K562 (cell line): ENCODE measurements at regions not wholly inside any gene's neighbourhood (a gene's known extent, or its start where the extent isn't known, plus 50 kb on each side); places are given as distances from the start of the nearest gene placed in this dataset.
A peak's percentile ranks its signal among the peaks of the same experiment; 100 is the strongest.

Experiments
- CBFB ChIP-seq: sonication (generic); formaldehyde crosslinking; IDR thresholded peaks from 2 replicates; pipeline ENCODE4 v1.4.0; 2020; ENCODE audit warnings: mild to moderate bottlenecking, missing genetic modification reagents
- CREB1 ChIP-seq, 2 experiments: sonication (generic) in 1 of 2; formaldehyde crosslinking in 1 of 2; IDR thresholded peaks; 2 replicates each; pipeline versions ENCODE4 v1.6.1 to v1.8.0; 2012 to 2022; ENCODE audit warnings: inconsistent platforms in 1 of 2, mild to moderate bottlenecking in 1 of 2, missing genetic modification reagents in 1 of 2, moderate library complexity in 1 of 2
- ETV1 ChIP-seq: fragments of 450-650 bp; conservative IDR thresholded peaks from 2 replicates; pipeline ENCODE4 v1.6.1; 2016; ENCODE audit warnings: missing genetic modification characterization, control low read depth, low read depth, missing compliant biosample characterization
- FOXM1 ChIP-seq, 2 experiments: fragments of 450-650 bp in 1 of 2; sonication (generic) in 1 of 2; formaldehyde crosslinking in 1 of 2; IDR thresholded peaks; 2 replicates each; pipeline versions ENCODE4 v1.6.1 to v1.9.0; 2017 to 2022; ENCODE audit warnings: low read depth in 2 of 2, mild to moderate bottlenecking in 2 of 2, missing genetic modification reagents in 1 of 2, moderate library complexity in 1 of 2
- L3MBTL2 ChIP-seq: fragments of 450-650 bp; IDR thresholded peaks from 2 replicates; pipeline ENCODE4 v1.6.1; 2016; ENCODE audit warnings: mild to moderate bottlenecking, moderate library complexity
- POLR2H ChIP-seq: IDR thresholded peaks from 2 replicates; pipeline ENCODE4 v1.6.1; 2016; ENCODE audit warnings: missing genetic modification characterization, low read depth, mild to moderate bottlenecking, control low read depth, missing compliant biosample characterization, moderate library complexity
- SMARCC2 ChIP-seq: fragments of 450-650 bp; IDR thresholded peaks from 2 replicates; pipeline ENCODE4 v1.6.1; 2017; ENCODE audit warnings: antibody characterized with exemption, moderate library complexity, mild to moderate bottlenecking, low read depth
- STAT5A ChIP-seq: IDR thresholded peaks from 2 replicates; pipeline ENCODE4 v1.6.1; 2012; ENCODE audit warnings: low read length, inconsistent platforms, borderline replicate concordance
- ZBTB7A ChIP-seq: IDR thresholded peaks from 2 replicates; pipeline ENCODE4 v1.6.1; 2011; ENCODE audit warnings: low read depth, mild to moderate bottlenecking, low read length, moderate library complexity, borderline replicate concordance; ENCODE audit not compliant: control insufficient read depth
- ZNF384 ChIP-seq: IDR thresholded peaks from 2 replicates; pipeline ENCODE4 v1.6.1; 2012; ENCODE audit warnings: low read depth, low read length, improper control_type of control experiment
- TF ChIP-seq, protein P1 (sequence below), 2 experiments: fragments of 450-650 bp; IDR thresholded peaks; 2 replicates each; pipeline ENCODE4 v1.6.1; 2016
- TF ChIP-seq, protein P2 (sequence below): sonication (generic); formaldehyde crosslinking; IDR thresholded peaks from 2 replicates; pipeline ENCODE4 v1.8.0; 2023; ENCODE audit warnings: missing genetic modification reagents, mild to moderate bottlenecking, borderline replicate concordance
- TF ChIP-seq, protein P3 (sequence below), 2 experiments: fragments of 200-800 bp in 1 of 2; sonication (Bioruptor generic) in 1 of 2; sonication (generic) in 1 of 2; formaldehyde crosslinking in 1 of 2; IDR thresholded peaks in 1 of 2; conservative IDR thresholded peaks in 1 of 2; 2 replicates each; pipeline versions ENCODE4 v1.5.0 to v1.6.1; 2016 to 2020; ENCODE audit warnings: missing compliant biosample characterization in 1 of 2, missing genetic modification characterization in 1 of 2, missing genetic modification reagents in 1 of 2
- TF ChIP-seq, protein P4 (sequence below): fragments of 450-650 bp; IDR thresholded peaks from 2 replicates; pipeline ENCODE4 v1.6.1; 2016; ENCODE audit warnings: borderline replicate concordance

DNA sequence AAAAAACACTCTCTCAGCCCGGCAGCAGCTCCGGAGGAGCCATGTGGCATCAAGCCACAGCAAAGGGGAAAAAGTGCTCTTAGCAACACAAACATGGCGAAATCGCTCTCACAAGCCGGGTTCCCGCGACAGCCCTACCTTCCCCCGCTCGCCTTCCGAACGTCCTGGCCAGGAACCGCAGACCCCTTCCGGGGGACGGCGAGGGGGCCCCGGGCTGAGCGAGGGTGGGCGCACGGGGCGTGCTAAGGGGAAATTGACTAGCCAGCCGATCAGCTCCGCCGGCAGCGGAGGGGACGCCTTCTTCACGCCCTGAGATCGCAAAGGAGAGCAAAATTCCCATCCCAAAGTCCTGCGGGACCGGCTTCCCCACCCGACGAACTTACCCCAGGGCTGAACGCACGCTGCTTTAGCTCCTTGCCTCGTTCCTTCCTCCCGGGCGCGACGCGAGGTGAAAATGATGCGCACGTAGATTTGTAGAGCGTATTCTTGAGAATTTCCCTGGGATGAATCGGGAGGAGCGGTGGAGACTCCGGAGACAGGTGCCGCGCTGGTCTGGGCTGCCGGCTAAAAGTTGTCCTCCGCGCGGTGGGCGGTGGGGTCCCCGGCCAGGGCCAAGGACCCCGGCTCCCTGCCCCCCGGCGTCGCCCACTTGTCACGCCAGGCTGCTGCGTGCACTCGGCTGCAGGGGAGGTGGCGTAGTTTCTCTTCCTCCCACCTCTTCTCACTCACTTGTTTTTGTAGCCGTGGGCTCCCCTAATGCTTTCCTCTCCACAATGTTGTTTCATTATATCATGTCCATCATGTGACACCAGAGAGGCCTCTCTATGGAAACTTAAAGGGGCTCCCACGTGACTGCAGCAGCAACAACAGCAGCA is 220.1 kb upstream of the MKLN1 start (continued):
- TF ChIP-seq, protein P1, sequence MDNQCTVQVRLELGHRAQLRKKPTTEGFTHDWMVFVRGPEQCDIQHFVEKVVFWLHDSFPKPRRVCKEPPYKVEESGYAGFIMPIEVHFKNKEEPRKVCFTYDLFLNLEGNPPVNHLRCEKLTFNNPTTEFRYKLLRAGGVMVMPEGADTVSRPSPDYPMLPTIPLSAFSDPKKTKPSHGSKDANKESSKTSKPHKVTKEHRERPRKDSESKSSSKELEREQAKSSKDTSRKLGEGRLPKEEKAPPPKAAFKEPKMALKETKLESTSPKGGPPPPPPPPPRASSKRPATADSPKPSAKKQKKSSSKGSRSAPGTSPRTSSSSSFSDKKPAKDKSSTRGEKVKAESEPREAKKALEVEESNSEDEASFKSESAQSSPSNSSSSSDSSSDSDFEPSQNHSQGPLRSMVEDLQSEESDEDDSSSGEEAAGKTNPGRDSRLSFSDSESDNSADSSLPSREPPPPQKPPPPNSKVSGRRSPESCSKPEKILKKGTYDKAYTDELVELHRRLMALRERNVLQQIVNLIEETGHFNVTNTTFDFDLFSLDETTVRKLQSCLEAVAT (IDR thresholded peaks at IDR 0.05), result peak in 1 of 2 experiments; percentile 34; a peak in 3 of 4 replicates
- TF ChIP-seq ZBTB7A (peak; percentile 92), CBFB (CRISPR knock-in tag) (peak; percentile 57; the same call in 1 of the 2 replicates), CREB1 (IDR thresholded peaks at IDR 0.05) (0 out of 2 replicates have a peak, but pooled peaks have one; percentile 20), CREB1 (CRISPR knock-in tag; IDR thresholded peaks at IDR 0.05) (no peak; the same call in 1 of the 2 replicates), FOXM1 (IDR thresholded peaks at IDR 0.05; ENCODE audit: low read depth) (no peak), FOXM1 (CRISPR knock-in tag; IDR thresholded peaks at IDR 0.05; ENCODE audit: low read depth) (peak; percentile 75; the same call in 1 of the 2 replicates), POLR2H (tag) (no peak), L3MBTL2 (peak; percentile 92), SMARCC2 (0 out of 2 replicates have a peak, but pooled peaks have one; percentile 33), STAT5A (no peak), ETV1 (tag) (peak; percentile 51), ZNF384 (peak; percentile 86)
- TF ChIP-seq, protein P2, sequence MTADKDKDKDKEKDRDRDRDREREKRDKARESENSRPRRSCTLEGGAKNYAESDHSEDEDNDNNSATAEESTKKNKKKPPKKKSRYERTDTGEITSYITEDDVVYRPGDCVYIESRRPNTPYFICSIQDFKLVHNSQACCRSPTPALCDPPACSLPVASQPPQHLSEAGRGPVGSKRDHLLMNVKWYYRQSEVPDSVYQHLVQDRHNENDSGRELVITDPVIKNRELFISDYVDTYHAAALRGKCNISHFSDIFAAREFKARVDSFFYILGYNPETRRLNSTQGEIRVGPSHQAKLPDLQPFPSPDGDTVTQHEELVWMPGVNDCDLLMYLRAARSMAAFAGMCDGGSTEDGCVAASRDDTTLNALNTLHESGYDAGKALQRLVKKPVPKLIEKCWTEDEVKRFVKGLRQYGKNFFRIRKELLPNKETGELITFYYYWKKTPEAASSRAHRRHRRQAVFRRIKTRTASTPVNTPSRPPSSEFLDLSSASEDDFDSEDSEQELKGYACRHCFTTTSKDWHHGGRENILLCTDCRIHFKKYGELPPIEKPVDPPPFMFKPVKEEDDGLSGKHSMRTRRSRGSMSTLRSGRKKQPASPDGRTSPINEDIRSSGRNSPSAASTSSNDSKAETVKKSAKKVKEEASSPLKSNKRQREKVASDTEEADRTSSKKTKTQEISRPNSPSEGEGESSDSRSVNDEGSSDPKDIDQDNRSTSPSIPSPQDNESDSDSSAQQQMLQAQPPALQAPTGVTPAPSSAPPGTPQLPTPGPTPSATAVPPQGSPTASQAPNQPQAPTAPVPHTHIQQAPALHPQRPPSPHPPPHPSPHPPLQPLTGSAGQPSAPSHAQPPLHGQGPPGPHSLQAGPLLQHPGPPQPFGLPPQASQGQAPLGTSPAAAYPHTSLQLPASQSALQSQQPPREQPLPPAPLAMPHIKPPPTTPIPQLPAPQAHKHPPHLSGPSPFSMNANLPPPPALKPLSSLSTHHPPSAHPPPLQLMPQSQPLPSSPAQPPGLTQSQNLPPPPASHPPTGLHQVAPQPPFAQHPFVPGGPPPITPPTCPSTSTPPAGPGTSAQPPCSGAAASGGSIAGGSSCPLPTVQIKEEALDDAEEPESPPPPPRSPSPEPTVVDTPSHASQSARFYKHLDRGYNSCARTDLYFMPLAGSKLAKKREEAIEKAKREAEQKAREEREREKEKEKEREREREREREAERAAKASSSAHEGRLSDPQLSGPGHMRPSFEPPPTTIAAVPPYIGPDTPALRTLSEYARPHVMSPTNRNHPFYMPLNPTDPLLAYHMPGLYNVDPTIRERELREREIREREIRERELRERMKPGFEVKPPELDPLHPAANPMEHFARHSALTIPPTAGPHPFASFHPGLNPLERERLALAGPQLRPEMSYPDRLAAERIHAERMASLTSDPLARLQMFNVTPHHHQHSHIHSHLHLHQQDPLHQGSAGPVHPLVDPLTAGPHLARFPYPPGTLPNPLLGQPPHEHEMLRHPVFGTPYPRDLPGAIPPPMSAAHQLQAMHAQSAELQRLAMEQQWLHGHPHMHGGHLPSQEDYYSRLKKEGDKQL (CRISPR knock-in tag), result no peak
- TF ChIP-seq, protein P3, sequence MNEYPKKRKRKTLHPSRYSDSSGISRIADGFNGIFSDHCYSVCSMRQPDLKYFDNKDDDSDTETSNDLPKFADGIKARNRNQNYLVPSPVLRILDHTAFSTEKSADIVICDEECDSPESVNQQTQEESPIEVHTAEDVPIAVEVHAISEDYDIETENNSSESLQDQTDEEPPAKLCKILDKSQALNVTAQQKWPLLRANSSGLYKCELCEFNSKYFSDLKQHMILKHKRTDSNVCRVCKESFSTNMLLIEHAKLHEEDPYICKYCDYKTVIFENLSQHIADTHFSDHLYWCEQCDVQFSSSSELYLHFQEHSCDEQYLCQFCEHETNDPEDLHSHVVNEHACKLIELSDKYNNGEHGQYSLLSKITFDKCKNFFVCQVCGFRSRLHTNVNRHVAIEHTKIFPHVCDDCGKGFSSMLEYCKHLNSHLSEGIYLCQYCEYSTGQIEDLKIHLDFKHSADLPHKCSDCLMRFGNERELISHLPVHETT (CRISPR knock-in tag; conservative IDR thresholded peaks at IDR 0.05 in 1 of 2, IDR thresholded peaks at IDR 0.05 in 1 of 2), result peak in 1 of 2 experiments; percentile 66; a peak in 2 of 4 replicates
- TF ChIP-seq, protein P4, sequence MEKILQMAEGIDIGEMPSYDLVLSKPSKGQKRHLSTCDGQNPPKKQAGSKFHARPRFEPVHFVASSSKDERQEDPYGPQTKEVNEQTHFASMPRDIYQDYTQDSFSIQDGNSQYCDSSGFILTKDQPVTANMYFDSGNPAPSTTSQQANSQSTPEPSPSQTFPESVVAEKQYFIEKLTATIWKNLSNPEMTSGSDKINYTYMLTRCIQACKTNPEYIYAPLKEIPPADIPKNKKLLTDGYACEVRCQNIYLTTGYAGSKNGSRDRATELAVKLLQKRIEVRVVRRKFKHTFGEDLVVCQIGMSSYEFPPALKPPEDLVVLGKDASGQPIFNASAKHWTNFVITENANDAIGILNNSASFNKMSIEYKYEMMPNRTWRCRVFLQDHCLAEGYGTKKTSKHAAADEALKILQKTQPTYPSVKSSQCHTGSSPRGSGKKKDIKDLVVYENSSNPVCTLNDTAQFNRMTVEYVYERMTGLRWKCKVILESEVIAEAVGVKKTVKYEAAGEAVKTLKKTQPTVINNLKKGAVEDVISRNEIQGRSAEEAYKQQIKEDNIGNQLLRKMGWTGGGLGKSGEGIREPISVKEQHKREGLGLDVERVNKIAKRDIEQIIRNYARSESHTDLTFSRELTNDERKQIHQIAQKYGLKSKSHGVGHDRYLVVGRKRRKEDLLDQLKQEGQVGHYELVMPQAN, result peak; percentile 63; the same call in 1 of the 2 replicates
